SW 1271 (cell line): ENCODE measurements at regions not wholly inside any gene's neighbourhood (a gene's known extent, or its start where the extent isn't known, plus 50 kb on each side); places are given as distances from the start of the nearest gene placed in this dataset.
A peak's percentile ranks its signal among the peaks of the same experiment; 100 is the strongest.

Experiments used
- DNase-seq, 2 experiments: peaks; one replicate each; lab custom pipeline; 2025; lab: John Stamatoyannopoulos, UW

DNA sequence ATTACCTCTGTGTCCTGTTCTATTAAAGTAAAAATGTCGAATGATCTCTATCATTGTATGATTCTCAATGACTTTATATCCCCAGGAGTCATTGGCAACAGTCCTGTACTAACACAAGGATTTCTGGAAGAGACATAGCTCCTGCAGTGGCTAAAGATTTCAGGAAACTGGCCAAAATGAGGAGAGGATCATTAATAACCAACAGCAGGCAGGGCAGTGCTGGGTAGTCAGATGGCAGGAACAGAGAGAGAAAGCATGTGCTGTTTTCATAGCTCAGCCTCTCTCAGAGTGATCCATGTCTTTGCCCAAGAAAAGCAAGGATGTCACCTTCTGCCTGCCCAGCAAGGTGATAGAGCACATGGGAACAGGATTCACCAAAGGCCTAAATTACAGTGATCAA is 604.7 kb upstream of the PLXNA2 start:
- DNase-seq, result no peak

DNA sequence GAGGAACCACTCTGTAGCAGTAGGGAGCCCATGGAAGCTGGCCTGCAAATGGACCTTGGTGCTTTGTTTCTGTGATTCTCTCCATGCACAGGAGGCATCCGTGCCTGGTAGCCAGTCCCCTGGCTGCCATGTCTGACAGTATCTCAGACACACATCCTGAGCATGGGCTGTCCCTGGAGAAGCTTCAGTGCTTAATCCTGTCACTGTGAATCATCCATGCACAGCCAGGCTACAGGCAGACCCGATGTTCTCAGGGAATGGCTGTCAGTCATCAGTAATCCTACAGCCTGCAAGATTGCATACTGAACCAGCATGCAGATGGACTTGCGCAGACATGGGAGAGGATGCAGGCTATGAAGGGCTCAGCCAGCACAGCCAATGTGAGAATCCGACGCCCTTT is 606.3 kb upstream of the PLXNA2 start:
- no peak for DNase-seq

DNA sequence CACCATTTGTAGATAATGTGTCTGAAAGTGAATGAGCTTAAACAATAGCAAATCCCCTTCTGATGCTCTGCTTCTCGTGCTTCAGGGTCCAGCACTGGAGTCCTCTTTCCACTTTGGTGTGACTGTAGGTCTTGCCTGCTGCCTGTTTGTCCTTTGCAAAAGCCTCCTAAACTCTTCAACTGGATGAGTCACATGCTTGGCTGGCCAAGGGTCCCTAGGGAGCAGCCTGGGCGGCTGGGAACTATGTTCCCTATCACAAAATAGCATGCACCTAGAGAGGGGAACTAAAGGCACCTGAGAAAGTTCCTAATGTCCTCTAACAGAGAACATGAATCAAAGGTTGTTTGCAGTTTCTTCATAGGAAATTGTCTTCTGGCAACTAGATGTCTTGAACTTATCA is 607.2 kb upstream of the PLXNA2 start:
- DNase-seq, result no peak

DNA sequence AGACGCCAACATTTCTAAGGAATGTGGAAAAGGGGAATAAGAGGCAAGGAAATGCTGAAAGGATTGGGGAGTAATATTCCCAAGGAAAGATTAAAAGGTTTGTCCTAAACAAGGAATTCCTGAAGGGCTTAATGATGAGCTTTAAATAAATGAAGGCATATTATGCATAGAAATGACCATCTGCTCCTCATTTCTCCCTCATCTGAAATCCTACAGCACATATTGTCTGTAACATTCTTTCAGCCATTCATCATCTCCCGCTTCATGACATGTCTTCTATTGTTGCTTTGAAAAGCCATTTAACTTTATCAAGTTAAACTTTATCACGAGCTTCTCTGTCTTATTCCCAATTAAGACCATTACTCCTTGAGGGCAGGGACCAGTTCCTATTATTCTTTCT is 608.7 kb upstream of the PLXNA2 start:
- DNase-seq, result no peak

DNA sequence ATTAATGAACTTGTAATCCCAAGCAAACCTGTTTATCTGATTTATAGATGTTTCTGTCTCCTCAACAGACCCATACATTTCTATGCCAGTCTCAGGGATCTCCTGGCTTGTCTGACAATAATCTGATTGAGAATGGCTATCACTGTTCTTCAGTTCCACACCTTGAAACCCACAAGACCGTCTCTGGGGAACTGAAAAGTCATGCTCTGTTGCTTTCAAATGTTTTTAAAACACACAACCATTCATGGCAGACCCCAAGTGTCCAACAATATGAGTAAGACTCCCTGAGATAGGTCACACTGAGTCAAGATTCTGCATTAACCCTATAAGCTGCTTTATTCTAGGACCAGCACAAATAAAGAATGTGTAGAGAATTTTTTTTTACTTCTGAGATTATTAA is 611.2 kb upstream of the PLXNA2 start:
- no peak for DNase-seq

DNA sequence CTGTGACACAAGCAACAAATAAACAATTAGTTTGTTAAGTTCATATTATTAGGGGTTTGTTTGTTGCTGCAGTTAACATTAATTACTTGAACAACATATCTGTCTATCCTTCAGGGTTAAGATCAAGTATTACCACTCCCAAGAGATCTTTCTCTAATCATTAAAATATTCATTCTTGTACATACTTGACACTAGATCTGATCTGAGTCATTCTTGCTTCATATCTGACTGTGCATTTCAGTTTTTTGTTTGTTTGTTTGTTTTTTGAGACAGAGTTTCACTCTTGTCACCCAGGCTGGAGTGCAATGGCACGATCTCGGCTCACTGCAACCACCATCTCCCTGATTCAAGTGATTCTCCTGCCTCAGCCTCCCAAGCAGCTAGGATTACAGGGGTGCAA is 613.3 kb upstream of the PLXNA2 start:
- no peak for DNase-seq

DNA sequence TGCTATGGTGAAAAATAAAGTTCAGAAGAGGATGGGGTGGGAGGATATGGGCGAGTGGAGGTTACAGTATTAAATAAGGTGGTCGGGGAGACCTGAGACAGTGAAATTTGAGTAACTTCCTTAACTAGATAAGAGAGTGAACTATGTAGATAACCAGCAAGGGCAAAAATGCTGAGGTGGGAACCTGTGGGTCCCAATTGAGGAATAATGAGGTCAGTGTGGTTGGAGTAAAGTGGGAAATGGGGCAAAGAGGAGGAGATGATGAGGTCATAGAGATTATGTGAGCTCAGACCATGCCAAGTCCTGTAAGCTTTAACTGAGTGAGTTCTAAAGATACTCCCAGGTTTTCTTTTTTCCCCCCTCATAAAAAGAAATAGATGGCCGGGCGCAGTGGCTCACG is 614.6 kb upstream of the PLXNA2 start:
- DNase-seq, result no peak

DNA sequence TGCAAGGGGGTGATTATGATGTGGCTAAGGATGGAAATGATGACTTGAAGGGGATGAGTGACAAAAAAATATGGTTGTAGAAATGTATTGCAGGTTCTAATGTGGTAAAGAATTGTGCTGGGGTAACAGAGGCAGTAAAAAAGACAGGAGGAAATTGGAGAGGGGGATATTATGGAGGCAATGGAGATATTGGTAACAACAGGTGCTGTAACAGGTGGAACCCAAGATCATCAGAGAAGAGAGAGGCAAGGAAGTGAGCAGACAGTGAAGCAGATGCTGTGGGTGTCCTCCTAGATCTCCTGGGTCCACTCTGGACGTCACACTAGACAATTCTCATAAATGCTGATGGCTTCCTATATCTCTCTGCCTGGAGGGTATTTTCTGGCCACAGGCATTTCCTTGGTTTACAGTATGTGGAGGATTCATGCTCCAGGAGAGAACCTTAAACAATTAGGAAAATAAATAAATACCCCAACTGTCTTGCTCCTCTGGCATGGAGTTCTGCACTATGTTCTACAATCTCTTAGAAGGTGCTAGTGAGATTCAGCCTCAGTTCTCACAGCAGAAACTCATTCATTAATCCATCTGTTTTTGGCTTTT is 620.3 kb upstream of the PLXNA2 start:
- no peak for DNase-seq

DNA sequence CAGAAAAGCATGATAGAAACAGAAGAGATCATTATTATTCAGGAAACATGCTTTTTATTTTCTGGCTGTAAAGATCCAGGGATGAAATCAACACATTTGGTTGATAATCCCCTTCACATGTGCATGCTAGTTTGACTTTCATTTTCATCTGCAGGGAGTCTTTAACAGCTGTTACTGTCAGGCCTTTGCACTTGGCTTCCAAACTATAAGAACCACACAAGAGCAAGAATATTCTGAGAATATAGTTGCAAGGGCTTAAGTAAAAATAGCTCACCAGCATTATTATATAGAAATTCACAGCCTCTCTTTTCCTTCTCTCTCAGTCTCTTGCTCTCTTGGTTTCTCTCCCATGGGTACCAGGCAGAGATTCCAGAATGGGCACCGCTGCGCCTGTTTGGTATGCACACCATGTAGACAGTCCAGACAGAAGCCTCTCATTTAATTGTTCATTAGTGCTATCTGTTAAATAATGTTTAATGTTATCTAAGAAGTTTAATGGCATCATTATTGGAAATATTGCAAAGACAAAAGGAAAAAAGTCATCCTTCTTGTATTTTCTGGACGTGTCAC is 622.3 kb upstream of the PLXNA2 start:
- DNase-seq, result no peak

DNA sequence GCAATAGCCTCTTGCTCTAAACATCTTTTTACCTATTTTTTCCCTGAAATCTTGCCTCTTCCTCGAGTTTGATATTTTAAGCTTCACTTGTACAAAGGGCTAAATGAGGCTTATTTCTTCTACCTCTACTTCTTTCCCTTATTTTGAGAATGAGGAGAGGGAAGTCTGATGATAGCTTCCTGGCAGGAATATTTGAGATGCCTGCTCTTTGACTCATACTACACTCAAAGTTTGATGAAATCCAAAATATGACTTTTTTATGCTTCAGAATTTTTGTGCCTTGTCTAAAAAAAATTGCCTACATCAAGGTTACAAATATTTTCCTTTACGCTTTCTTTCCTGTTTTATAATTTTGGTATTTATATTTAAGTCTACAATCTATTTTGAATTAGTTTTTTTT is 624.4 kb upstream of the PLXNA2 start:
- peak in 1 of 2 experiments; percentile 3 for DNase-seq

DNA sequence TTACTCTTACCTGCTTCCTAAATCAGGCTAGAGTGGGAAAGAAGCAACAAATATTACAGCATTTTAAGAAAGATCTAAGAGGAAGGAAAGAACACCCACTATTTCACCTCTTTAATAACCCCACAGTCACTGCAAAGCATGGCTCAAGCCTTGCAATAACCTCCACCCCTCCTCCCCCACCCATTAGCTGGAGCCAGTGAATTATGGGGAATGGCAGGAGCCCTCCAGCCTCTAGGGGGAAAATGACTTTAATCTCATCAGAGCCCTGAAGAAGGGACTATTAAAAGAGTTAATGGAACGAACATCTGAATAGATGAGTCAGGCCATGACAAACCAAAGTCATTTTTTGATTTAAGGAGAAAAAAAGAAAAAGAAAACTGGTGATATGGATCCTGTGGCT is 630.7 kb upstream of the PLXNA2 start:
- DNase-seq, result no peak

DNA sequence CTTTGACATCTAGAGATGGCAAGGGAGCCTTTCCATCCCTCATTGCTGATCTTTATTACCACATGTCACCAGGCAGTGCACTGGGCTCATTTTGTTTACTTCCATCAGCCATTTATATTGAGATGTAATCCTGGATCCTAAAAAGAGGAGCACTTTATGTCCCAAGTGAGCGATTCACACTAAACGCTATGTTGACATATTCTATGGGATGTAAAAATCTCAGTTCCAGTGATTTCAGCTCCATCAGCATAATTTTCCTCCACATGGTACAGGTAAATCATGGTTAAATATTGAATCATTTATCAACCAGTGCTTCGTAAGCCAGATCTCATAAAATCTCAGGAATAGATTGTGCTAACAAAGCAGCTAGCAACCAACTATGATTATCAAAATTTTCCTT is 634.8 kb upstream of the PLXNA2 start:
- DNase-seq, result no peak

DNA sequence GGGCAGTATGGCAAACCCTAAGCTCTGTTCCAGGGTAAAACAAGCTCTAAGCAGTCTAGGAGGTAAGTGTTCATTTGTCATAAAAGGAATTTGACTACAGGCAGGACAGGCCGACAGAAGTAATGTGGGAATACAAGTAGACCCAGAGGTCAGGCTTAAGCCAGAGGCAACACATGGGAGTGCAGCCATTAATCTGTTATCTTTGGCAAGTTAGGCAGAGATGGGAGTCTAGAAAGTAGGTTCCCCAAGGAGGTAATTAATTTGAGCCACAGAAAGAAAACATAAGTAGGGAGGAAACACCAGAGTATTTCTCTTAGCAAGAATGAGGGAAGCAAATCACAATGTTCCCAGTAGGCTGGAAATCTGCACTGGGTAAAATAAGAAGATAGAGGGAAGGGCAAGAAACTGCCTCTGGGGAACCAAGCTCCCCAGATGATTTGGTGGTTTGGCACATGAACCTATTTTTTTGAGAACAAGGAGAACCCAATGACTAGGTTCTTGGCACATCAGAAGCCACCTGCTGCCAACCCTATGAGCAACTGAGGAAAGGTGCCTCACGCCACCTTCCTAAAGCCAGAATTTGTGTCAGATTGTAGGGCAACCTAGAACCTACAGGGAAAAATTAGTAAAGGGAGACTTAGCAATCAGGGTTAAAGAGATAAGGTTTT is 636.4 kb upstream of the PLXNA2 start:
- no peak for DNase-seq

DNA sequence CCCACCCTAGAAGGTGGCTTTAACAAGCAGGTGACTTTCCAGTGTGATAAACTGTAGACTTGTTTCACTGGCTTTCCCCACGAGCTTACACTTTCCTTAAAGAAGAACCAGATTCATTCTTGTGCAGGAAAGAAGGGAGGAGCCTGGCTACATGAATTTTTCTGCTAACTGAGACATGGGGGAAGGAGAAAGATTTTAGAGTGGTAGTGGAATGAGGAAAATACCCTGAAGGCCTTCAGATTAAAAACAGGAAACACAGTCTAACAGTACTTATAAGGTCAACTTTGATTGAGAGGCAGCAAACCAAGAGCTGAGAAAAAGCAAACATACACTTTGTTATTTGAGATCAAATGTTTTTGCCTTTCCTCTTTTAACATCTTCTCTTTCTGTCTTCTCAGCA is 640.9 kb upstream of the PLXNA2 start:
- no peak for DNase-seq

DNA sequence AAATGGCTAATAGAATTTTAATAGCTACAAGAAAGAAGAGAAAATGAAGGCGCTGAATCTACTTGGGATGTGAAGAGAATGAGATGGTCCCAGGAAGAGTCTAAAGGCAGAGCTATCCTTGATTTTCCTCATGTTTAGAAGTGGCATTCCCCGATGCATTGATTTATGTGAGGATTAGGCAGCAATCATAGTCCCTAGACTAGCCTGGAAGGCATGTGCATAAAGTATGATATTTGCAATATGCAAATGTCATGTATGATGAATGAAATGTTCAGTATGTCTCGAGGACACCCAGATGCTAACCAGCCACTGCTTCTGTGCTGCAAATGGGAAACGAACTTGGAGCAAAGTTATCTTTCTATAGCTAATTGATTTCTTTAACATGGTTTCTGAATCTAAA is 641.5 kb upstream of the PLXNA2 start:
- no peak for DNase-seq

DNA sequence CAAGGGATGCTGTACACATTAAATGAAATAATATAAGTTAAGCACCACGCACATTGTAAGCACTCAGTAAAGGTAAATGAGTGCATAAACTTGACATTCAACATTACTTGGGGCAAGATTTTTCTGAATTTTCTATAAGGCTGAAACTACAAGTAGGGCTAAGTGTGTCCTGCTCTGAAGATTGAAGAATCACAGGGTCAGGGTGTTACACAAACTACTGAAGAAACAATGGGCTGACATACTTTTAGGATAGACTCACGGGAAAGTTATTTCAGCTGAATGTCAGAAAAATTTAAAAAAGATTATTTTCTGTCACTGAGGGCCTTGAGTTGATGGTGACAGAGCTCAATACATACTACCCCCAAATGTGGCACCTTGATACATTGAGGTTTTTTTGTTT is 644.2 kb upstream of the PLXNA2 start:
- DNase-seq, result no peak

DNA sequence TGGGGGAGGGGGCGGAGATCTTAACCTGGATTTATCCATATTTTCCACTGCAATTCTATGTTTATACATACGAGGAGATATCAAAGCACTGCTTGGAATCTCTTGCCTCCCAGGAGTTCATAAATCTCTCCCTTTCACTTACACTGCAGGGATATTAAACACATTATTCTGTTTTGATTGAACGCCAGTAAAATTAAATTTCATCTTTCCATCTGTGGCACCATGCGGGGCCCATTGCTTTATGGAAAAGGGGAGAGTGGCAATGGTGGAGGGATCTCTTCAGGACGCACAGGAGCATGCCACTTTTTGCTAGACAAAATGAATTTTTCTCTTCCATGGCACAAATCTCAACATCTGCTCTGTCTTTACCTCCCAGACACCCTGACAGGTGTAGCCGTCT is 648.0 kb upstream of the PLXNA2 start:
- DNase-seq, result no peak

DNA sequence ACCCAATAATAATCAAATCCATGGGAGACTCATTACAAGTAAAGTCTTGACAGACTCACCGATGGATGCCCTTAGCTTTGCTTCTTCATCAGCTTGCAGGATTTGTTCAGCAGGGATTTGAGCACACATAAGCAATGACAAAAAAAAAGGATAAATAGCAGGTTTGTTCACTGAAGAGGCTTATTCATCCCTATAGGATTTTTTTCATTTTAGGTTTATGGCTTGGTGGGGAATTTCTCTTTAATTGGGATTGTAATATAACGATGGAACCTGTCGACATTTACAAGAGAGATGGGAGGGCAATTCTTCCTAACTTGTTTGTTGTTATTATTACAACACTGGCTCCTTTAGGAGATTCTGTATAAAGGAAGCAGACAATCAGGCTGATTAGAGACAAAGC is 649.1 kb upstream of the PLXNA2 start:
- no peak for DNase-seq

DNA sequence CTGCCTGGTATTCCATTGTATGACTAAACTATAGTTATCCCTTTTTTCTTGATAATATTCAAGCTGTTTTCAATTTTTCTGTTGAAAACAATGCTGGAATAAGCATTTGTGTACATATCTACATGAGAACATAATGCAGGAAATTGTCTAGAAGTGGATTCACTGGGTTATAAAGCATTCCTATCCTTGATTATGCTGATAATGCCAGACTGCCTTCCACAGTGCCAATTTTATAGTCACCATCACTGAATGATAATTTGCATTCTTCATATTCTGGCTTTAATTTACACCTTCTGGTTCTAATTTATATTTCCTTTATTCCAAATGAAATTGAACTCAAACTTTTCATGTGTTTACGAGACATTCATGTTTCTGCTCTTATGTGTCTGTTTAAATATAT is 651.0 kb upstream of the PLXNA2 start:
- no peak for DNase-seq

DNA sequence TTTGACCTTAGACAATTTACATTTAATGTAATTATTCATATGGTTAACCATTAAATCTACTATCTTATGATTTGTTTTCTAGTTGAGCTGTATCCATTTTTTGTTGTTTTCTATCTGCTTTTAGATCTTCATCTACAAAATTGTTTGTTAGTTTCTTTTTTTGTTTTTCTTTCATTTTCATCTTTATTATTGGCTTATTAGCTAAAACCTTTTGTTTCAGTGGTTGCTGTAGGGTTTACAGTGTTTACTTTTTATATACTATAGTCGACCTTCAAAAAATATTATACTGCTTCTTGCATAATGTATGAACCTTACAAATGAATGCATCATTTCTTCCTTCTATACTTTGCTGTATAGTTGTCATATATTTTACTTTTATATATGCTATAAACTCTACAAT is 651.6 kb upstream of the PLXNA2 start:
- DNase-seq, result no peak

DNA sequence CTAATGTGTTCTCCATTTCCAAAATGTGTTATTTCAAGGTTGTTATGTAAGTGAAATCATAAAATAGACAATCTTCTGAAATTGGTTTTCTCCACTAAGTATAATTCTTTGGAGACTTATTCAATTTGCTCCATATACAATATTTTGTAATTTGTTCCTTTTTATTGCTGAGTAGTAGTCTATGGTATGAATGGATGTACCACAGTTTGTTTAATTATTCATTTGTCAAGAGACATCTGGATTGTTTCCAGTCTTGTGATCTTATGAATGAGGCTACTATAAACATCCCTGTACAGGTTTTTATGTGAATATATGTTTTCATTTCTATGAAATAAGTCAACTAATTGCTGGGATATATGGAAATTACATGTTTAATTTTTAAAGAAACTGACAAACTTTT is 652.6 kb upstream of the PLXNA2 start:
- DNase-seq, result no peak

DNA sequence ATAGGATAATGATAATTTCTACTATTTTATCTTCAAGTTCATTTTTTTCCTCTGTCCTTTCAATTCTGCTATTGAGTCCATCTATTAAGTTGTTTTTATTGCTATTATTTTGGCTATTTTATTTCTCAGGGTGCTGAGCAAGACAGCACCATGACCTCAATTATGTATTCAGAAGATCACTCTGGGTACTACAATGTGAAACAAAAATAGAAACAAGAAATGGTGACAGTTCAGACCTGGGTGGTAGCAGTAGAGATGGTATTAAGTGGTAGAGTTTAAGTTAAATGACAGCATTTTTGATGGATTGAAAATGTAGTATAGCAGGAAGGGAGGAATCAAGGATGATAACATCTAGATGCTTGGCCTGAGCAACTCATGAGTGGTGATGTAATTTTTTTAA is 655.3 kb upstream of the PLXNA2 start:
- no peak for DNase-seq

DNA sequence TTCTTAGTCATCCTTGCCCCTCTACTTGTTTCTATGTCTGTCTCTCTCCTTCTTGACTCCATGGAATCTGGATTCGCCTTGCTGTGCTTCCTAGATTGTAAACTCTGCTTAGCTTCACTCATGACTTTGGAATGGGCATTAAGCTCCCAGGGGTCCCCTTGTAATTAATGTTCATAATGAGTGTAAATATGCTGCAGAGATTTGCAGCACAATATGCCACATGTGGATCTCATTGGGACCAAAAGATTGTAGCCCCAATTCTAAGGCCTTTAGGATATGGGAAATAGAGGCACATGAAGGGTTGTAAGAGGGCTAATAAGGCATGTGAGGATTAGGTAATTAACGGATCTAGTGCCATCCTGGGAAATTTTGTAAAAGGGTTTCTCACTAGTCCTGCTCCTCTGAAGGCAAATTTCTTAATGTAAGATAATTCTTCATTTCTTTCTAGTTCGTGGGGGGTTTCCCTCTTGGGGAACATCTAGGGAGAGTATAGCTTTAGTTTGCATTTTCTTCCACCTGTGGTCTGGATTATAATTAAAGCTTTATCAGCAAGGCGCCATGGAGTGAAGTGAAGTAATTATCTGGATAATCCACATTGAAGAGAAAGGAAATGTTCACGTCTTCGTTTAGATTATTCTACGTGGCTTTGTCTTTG is 659.2 kb upstream of the PLXNA2 start:
- no peak for DNase-seq

DNA sequence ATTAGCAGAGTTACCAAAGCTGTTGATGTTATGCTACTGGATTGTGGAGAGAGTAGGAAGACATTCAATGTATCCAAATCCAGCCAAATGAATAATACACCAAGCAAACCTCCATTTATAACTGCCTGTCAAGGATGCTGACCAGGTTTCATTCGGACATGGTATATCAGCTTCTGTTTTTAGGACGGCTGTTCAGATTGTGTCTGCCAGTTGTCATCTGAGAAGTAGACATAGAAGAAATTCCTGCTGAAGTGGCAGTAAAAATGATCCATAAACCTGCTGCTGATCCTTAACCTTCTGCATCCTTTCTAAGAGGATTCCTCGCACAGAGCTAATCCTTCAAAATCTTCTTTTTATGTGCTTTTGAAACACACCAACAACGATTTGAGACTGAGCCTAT is 663.6 kb upstream of the PLXNA2 start:
- no peak for DNase-seq
